Left ventricle myocardium superior (tissue), 1 donor: ENCODE measurements at regions not wholly inside any gene's neighbourhood (a gene's known extent, or its start where the extent isn't known, plus 50 kb on each side); places are given as distances from the start of the nearest gene placed in this dataset.
"Not testable (repeated sequence)": the region's sequence is repeated elsewhere in the genome, so short reads cannot be mapped to it uniquely, and the experiment has no call there.

ENCODE experiments used
- ATAC-seq: fragments of 200-7000 bp; cut with Tn5 transposase; one replicate; pipeline ENCODE4 v1.9.1; 2020; ENCODE audit warnings: mild to moderate bottlenecking, moderate library complexity
- DNase-seq: peaks from one replicate; pipeline ENCODE4 v3.0.0-alpha.2; 2020
- intact Hi-C: fragments of 100-400 bp; cut with micrococcal nuclease; formaldehyde crosslinking; loops from one replicate; pipeline ENCODE4 v1.11.0; 2022
- donor health status: DM: no; HTN: yes; CAD: no; lungs with severe emphysema.

- intact Hi-C loops, result no loop called here
- DNase-seq (no peak), ATAC-seq (peak; percentile 63)
Measured at GRCh38 chr3:75341324-75342067, 322.6 kb upstream of the FRG2C start.

DNA sequence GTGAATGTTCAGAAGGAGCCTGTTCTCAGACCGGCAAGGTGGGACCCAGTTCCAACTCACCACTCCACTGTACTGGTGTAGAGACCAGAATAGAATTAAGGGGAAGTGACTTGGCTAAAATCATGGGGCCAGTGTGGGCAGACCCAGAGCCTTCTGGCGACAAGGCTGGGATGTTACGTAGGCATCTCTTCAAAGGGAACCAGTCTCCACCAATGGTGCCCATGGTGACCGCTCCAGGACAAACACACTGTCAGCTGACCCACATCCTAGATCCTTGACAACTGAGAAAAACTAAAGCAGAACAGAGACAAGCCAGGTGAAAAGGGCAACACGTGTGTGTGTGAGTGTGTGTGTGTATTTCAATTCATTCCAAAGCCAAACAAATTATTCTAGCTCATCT lies 321.7 kb upstream of the FRG2C start:
- DNase-seq (no peak), ATAC-seq (no peak)
- intact Hi-C loops, result no loop called here

GRCh38 chr3:75350536-75350935 lies 313.6 kb upstream of the FRG2C start:
- intact Hi-C loops, DNase-seq, ATAC-seq: not testable (repeated sequence)

GRCh38 chr3:75362086-75362784 lies 301.9 kb upstream of the FRG2C start:
- DNase-seq, ATAC-seq, intact Hi-C loops: not testable (repeated sequence)

- intact Hi-C loops, DNase-seq, ATAC-seq: not testable (repeated sequence)
Measured at GRCh38 chr3:75372964-75373363, 291.2 kb upstream of the FRG2C start.

- DNase-seq, ATAC-seq, intact Hi-C loops: not testable (repeated sequence)
Measured at GRCh38 chr3:75379840-75380239, 284.3 kb upstream of the FRG2C start.

- intact Hi-C loops, result no loop called here
- DNase-seq (no peak), ATAC-seq (no peak)
Measured at GRCh38 chr3:75380276-75380771, 283.8 kb upstream of the FRG2C start.

DNA sequence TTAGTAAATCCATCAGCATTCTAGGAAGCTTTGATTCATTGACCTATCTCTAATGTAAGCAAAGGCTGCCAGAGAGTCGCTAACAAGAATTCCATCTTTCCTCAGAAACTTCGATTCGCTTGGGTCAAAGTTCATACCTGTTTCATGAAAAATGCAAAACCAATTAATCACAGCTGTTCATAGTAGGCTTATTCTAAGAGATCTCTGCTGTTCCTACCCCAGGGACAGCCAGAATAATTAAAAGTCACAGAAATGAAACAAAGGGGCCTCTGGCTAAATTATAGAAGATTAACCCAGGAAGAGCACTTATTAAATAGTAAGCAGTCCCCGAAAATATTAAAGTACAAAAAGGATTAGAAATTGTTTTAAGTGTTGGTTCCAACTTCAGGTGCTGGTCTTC lies 280.1 kb upstream of the FRG2C start:
- ATAC-seq, DNase-seq, intact Hi-C loops: not testable (repeated sequence)

DNA sequence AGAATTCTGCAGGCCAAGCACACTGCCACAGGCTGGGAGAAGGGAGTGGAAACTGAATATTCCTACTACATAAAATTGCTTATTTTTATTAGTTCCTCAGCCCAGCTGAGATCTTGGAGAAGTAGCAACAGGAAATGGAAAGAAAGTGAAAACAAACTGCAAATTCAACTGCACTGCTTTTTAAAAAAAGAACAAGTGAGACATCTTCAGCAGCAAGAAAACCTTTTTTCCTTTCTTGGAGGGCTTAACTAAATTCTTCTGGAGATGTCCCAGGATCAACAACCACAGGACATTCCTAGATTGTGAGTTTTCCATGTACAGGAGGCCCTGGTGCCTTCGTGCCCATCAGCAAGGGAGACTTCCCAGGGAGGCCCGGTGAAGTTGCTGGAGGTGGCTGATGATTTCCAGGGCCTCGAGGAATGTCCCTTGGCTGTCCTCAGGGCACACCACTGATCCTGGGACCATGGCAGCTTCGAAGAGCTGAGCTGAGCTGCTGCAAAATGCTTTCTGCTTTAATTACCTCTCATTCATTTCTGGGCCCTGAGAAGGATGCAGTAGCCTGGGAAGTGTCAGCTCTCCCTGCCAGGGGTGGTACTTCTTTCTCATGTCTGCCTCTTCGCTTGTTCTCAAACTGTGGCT lies 275.5 kb upstream of the FRG2C start:
- DNase-seq, intact Hi-C loops, ATAC-seq: not testable (repeated sequence)

DNA sequence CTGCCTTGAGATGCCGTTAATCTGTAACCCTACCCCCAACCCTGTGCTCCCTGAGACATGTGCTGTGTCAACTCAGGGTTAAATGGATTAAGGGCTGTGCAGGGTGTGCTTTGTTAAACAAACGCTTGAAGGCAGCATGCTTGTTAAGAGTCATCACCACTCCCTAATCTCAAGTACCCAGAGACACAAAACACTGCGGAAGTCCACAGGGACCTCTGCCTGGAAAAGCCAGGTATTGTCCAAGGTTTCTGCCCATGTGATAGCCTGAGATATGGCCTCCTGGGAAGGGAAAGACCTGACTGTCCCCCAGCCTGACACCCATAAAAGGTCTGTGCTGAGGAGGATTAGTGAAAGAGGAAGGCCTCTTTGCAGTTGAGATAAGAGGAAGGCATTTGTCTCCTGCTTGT lies 270.8 kb upstream of the FRG2C start:
- intact Hi-C loops, DNase-seq, ATAC-seq: not testable (repeated sequence)

DNA sequence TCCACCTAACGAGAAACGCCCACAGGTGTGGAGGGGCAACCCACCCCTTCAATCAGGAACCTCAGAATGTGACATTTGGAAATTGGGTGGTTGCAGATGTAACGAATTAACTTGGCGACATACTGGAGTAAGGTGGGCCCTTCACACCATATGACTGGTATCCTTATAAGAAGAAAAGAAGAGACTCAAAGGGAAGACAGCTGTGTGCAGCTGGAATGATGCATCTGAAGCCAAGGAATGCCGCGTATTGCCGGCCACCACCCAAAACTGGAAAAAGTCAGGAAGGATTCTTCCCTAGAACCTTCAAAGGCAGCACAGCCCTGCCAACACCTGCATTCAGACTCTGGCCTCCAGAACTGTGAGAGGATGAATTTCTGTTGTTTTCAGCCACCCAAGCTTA lies 270.0 kb upstream of the FRG2C start:
- intact Hi-C loops, DNase-seq, ATAC-seq: not testable (repeated sequence)

GRCh38 chr3:75394562-75395360 lies 269.4 kb upstream of the FRG2C start:
- intact Hi-C loops, ATAC-seq: not testable (repeated sequence)
- DNase-seq, result peak; percentile 49

DNA sequence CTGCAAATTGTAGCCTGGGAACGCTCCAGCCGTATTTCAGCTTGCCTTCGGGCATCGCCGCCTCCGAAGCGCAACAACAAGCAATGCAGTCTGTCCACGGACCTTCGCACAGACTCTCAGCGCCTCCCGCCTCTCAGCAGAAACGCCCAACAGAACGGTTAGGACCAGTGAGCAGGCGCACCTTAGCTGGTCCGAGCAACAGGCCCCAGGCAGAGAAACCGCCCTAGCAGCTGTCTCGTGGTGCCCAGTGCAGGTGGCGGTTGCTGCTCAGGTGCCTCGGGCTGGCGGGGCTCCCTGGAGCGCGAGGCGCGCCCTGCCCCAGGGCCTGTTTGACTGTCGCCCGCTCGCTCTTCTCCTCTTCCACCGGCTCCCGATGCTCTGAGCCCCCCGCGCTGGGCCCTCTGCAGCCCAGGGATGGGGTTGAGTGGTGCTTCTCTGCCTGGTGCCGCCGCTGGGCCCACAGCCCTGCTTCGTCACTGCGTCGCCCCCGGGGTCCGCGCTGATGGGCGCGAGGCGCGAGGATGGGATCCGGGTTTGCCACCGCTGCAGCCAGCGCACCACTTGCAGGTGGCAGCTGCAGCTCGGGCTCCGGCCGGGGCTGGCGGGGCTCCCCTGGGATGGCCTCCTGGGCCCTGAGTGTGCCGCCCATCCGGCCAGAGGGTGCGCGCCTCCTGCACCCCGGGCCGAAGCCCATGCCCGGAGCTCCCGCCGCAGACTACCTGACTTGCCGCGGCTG lies 268.4 kb upstream of the FRG2C start:
- ATAC-seq (no peak), DNase-seq (no peak)
- intact Hi-C loops, result no loop called here

DNA sequence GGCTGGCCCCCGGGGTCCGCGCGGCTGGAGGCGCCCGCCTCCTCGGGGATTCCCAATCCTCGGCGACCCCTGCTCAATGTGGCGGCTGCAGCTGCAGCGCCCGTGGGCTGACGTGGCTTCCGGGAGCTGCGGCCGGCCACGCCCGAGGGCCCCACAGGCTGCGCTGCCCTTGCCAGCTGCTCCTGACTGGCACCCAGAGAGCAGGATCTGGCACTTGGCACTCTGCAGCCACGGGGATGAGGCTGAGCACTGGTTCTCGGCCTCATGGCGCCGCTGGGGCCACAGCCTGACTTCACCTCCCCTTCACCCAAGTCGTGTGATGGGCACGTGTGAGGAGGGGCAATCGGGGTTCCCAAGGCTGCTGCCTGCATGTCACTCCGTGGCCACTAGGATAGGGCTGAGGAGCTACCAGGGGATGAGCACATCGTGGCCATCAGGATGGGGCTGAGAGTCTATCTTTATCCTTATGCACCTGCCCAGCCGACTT lies 267.8 kb upstream of the FRG2C start:
- DNase-seq (no peak), ATAC-seq (no peak)
- intact Hi-C loops, result no loop called here

DNA sequence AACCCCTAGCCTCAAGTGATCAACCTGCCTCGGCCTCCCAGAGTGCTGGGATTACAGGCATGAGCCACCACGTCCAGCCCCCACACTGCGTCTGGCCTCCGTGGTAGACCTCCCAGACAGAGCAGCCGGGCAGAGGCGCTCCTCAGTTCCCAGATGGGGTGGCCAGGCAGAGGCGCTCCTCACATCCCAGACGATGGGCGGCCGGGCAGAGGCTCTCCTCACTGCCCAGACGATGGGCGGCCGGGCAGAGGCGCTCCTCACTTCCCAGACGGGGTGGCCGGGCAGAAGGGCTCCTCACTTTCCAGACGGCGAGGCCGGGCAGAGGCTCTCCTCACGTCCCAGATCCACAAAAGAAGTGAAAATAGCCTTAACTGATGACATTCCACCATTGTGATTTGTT lies 266.6 kb upstream of the FRG2C start:
- ATAC-seq, intact Hi-C loops, DNase-seq: not testable (repeated sequence)

GRCh38 chr3:75422101-75422945 lies 241.8 kb upstream of the FRG2C start:
- DNase-seq, result peak; percentile 58
- intact Hi-C loops, ATAC-seq: not testable (repeated sequence)

- intact Hi-C loops, ATAC-seq: not testable (repeated sequence)
Measured at GRCh38 chr3:75425379-75425778, 238.7 kb upstream of the FRG2C start.

More at GRCh38 chr3:75425379-75425778, 238.7 kb upstream of the FRG2C start:
- not testable (repeated sequence) for DNase-seq
